Stimulated activated CD4-positive, alpha-beta T cell treated with anti-CD3 and anti-CD28 coated beads, Interleukin-4, amount 100 ng/mL, for 48 hours (primary cell): ENCODE measurements at regions not wholly inside any gene's neighbourhood (a gene's known extent, or its start where the extent isn't known, plus 50 kb on each side); places are given as distances from the start of the nearest gene placed in this dataset.
A peak's percentile ranks its signal among the peaks of the same experiment; 100 is the strongest.
"Not testable (repeated sequence)": the region's sequence is repeated elsewhere in the genome, so short reads cannot be mapped to it uniquely, and the experiment has no call there.

Experiments used
- DNase-seq, 2 donors: peaks; one replicate each; pipeline ENCODE4 v3.0.0-alpha.2; 2020; ENCODE audit warnings: low read depth in 2 of 2

- no peak for DNase-seq
Observed at GRCh38 chr4:43089730-43090129, 197.2 kb downstream of the GRXCR1 start.

DNA sequence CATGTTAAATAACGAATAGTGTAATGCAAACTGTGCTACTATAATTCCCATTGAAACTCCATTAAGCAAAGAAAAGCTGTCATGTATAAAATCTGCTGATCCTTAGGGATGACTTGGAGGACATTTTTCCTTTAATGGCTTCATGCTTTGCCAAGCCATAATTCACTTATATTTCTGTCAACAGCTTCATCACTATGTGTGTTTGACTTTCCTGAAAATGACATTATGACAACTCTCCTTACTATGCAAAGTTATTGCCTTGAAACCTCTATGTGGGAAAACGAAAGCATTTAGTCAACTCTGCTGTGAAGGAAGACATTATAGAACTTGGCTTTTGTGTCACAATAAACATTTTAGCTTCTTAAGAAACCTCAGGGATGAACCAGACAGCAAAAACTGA, 210.5 kb downstream of the GRXCR1 start:
- DNase-seq, result no peak

GRCh38 chr4:43112139-43112538, 219.6 kb downstream of the GRXCR1 start:
- no peak for DNase-seq

- no peak for DNase-seq
Observed at GRCh38 chr4:43113196-43113595, 220.7 kb downstream of the GRXCR1 start.

DNA sequence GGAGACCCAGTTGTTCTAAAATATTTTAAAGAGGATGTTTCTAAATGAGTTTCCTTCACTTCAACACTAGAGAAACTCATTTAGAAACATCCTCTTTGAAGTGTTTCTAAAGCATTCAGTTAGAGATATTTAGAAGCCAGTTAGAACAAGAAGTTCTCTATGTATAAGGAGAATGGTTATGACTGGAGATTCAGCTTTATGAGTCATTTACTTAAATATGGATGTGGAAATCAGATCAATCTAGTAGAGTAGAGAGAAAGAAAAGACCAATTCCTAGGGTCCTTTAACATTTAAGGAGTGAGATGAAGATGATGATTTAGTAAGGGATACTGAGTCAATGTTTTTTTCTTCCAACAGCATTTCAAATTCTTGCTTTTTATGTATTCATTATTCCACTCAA, 234.1 kb downstream of the GRXCR1 start:
- no peak for DNase-seq

- no peak for DNase-seq
Observed at GRCh38 chr4:43130228-43131021, 237.9 kb downstream of the GRXCR1 start.

DNA sequence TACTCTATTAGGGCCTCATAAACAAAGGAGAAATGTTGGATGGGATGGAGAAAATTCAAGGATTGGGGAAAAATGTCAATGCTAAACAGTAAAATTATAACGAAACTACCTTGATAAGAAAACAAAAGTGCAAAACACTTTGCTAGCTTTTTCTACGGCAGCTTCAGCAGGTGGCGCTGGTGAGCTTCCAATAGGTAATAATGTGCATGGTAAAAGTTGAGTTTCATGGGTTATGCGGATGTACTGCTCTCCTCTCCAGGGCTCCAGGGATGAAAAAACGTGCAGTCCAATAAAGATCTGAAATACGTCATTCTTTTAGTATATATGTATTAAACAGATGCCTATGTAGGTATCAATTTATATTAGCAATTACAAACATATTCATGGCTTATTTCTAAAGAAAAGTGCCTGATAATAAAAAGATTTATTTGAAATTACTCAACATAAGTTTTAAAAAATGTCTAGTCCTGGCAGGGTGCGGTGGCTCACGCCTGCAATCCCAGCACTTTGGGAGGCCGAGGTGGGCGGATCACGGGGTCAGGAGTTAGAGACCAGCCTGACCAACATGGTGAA, 239.6 kb downstream of the GRXCR1 start:
- DNase-seq, result peak; percentile 32 to 59

GRCh38 chr4:43133566-43133965, 241.1 kb downstream of the GRXCR1 start:
- no peak for DNase-seq

DNA sequence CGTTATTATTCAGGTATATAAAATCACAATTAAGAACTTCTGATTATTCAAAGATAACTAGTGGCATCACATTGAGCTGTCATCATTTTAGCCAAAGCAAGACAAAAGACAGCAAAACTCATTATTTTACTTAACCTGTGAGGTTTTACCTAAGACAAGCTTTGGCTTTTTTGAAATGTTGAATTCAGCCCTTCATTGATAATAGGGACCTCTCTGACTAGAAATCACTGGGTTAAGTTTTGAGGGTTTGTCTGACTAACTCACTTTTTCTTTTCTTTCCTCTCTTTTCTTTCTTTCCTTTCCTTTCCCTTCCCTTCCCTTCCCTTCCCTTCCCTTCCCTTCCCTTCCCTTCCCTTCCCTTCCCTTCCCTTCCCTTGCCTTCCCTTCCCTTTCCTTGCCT, 244.2 kb downstream of the GRXCR1 start:
- no peak for DNase-seq

- DNase-seq, result no peak
Observed at GRCh38 chr4:43146198-43146597, 253.7 kb downstream of the GRXCR1 start.

DNA sequence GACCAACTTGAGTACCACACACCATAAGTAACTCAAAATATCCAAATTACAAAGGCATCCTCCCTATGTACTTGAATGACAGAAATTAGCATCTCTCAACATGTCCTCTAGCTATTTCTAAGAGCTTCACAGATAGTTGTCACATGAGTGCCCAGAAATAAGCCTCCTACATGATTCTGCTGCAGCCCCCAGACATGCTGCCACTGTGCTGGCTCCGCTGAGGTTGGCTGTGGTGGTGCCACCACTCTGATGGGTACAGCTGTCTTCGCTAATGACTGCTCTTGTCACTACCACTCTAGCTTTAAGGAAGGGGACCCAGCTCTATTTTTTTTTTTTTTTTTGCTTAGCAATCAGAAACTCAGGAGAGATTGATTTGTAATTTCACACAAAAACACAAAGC, 256.0 kb downstream of the GRXCR1 start:
- no peak for DNase-seq

DNA sequence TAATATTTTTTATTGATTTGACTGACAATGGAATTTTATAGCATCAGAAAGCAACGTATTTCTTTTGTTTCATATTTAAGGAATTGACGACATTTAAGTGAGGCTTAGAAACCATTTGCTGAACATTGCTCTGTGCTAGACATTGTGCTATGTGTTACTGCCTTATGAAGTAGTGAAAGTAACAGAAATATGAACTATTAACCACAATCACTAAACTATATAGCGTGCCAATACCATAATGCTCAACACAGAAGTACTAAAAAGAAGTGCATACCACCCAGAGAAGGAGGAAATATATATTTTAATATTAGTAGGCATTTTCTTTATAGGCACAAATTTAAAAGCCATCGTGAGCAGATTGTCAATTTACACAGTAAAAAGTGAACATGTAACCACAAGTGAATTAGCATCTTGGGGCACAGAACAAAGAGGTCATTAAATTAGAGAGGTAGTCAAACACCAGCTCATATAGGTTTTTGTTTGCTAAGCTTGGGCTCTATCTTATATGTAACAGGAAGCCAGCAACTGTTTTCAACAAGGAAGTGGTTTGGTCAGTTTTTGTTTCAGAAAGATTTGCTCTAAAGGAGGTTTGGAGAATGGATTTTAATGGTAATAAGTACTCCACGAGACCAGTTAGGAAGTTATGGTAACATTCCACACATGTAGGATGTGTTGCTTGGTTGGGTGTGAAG, 270.7 kb downstream of the GRXCR1 start:
- no peak for DNase-seq

DNA sequence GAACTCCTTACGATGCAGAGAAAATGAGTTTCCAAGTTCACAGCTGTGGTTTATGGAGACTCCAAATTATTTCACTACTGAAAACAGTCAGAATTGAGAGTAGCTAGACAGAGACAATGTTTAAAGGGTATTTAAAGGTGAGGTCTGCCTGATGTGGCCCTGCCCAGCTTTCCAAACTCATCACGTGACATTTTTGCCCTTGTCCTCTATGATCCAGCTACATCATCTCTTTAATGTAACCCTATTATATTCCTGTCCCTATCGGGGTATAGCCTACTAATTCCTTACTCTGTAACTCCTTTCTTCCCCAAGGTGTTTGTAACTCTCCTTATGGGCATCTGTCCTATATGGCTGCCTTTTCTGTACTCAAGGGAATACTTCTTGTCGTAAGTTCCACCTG, 297.2 kb downstream of the GRXCR1 start:
- DNase-seq, result no peak

DNA sequence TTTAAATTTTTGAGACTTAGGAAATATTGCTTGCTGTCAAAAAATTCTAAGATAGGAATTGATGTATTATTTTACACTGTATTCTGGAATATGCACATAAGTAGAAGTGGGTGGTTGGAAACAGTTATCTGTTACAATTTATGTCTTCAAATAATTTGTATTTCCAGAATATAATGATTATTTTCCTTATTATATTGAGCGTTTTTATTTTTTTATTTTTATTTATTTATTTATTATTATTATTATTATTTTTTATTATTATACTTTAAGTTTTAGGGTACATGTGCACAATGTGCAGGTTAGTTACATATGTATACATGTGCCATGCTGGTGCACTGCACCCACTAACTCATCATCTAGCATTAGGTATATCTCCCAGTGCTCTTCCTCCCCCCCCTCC, 320.1 kb downstream of the GRXCR1 start:
- DNase-seq, result not testable (repeated sequence)

GRCh38 chr4:43223820-43224219, 331.3 kb downstream of the GRXCR1 start:
- no peak for DNase-seq

DNA sequence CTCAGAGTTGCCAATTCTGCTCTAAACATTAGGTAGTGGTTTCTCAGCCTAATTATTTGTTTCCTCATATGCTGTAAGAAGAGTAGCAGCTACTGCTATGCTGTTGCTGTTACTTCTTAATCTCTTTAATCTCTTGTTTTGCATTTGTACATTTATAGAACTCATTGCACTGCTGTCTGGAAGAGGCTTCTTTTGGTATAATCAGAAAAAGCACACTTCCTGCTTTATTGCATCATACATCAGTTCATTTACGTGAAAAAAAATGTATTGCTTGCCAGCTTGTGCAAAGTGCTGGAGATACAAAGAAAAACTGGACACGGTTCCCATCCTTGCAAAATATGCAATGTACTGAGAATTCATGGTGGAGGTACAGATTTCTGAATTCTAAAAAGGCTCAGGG, 332.0 kb downstream of the GRXCR1 start:
- no peak for DNase-seq

- no peak for DNase-seq
Observed at GRCh38 chr4:43233321-43233720, 340.8 kb downstream of the GRXCR1 start.

GRCh38 chr4:43234626-43235415, 342.3 kb downstream of the GRXCR1 start:
- DNase-seq, result no peak

DNA sequence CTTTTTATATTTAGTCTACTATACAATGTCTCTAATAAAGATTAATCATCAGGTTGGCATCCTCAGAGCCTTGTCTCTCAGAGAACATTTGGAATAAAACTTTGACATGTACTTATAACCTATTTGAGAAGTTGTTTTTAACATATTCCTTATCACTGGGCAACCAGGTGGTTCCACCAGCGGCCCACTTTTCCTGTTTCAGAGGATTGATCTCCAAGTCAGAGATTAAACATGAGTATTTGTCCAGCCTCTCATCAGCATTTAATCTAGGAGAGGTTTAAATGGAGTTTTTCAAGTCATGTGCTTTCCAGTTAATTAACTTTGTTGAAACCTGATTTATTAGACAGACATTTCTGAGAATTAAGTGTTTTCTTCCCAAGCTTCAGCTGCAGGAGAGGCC, 345.5 kb downstream of the GRXCR1 start:
- DNase-seq, result no peak

DNA sequence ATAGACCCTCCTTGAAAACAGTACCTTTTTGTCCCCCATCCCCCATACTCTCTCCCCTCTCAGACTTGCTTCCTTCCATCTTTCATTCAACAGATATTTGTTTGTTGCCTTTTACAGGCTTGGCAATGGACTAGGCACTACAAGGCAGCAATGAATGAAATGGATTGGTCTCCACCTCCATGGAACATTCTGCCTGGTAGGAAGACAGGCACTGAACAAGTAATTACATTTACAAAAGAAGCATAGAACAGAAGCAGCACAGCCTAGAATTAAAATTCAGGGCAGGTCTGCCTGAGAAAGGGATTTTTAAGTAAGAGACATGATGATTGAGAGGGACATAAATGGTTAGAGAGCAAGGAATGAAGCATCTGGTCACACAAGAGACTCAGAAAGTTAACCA, 346.1 kb downstream of the GRXCR1 start:
- DNase-seq, result no peak

- no peak for DNase-seq
Observed at GRCh38 chr4:43241104-43241503, 348.6 kb downstream of the GRXCR1 start.

DNA sequence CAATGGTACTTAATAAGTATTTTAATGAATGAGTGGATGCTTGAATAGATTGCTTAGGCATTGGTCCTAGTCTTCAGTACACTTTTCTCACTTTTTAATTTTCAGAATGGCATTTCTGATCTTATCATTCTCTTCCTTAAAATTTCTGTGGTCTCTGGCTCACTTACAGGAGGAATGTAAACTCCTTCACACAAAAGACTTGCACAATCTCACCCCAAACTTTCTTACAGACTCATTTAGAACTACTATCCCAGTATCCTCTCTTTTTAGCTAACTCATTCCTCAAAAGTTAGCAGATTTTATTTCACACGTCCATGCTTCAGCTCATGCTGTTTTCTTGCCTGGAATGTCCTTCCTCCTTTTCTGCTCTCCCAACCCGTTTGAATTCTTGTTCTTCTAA, 350.1 kb downstream of the GRXCR1 start:
- no peak for DNase-seq
